ENCODE measurements at regions not wholly inside any gene's neighbourhood (a gene's known extent, or its start where the extent isn't known, plus 50 kb on each side); places are given as distances from the start of the nearest gene placed in this dataset.
"Not testable (repeated sequence)": the region's sequence is repeated elsewhere in the genome, so short reads cannot be mapped to it uniquely, and the experiment has no call there.

DNA sequence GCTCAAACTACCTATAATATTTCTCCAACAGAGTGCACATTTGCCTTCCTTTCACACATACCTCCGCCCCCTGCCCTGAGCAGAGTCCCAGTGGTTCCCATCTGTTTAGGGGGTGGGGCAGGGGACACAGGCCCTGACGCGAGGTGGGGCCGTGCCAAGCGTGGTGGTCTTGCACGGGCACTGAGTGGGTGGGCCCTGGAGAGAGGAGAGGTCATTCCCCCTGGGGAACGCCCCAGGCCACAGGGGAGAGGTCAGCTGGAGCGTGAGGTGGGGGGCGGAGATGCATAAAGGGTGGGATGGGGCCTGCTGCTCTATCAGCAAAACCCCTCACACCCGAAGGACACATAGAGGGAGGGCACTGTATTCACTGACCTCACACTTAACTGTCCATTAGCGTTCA lies 441.9 kb downstream of the TMEM121 start:
- no peaks in the 10 kb centered on the region for H3K9me3 ChIP-seq
- H3K36me3 ChIP-seq, result no peaks in the 10 kb centered on the region
- intact Hi-C loops (cut with DNase I), result no loop called here
- H3K4me3 ChIP-seq, result no peak overlapping the region
- no peak for TF ChIP-seq POLR2A (IDR thresholded peaks at IDR 0.05)
- TF ChIP-seq, protein P1, sequence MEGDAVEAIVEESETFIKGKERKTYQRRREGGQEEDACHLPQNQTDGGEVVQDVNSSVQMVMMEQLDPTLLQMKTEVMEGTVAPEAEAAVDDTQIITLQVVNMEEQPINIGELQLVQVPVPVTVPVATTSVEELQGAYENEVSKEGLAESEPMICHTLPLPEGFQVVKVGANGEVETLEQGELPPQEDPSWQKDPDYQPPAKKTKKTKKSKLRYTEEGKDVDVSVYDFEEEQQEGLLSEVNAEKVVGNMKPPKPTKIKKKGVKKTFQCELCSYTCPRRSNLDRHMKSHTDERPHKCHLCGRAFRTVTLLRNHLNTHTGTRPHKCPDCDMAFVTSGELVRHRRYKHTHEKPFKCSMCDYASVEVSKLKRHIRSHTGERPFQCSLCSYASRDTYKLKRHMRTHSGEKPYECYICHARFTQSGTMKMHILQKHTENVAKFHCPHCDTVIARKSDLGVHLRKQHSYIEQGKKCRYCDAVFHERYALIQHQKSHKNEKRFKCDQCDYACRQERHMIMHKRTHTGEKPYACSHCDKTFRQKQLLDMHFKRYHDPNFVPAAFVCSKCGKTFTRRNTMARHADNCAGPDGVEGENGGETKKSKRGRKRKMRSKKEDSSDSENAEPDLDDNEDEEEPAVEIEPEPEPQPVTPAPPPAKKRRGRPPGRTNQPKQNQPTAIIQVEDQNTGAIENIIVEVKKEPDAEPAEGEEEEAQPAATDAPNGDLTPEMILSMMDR (IDR thresholded peaks at IDR 0.05), result no peak
- H3K4me1 ChIP-seq, result no peaks in the 10 kb centered on the region
- DNase-seq (no peak), ATAC-seq (no peak)
- H3K27me3 ChIP-seq, result peaks cover 0 to 13% (median 0%) of the 10 kb centered on the region in 9 donors
- no peak overlapping the region for H3K27ac ChIP-seq
- WGBS, 4 donors, result 63 to 72% (median 71%) methylated on average over 11 of the region's 11 CpGs

DNA sequence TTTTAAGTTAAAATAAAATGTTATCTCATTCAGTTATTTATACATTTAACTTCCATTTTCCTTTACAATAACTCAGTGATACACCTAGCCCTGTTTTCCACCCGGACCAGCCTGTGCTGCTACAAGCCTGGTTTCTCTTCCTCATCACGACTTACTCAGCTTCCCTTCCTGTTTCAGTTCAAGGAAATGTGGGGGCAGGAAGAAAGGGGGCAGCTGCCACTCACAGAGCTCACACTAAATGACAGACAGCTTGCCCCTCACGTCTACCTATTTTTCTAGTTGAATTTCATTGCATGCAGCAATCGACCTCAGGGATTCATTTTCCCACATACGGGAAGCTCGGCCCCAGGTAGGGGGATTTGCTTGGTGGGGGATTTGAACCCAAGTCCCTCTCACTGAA lies 442.6 kb downstream of the TMEM121 start:
- H3K27ac ChIP-seq; DNase-seq; H3K36me3 ChIP-seq; intact Hi-C loops (cut with DNase I); ATAC-seq; H3K4me1 ChIP-seq; H3K4me3 ChIP-seq; H3K9me3 ChIP-seq: not testable (repeated sequence)
- WGBS, 4 donors, result 52 to 55% (median 54%) methylated on average over 6 of the region's 6 CpGs
- H3K27me3 ChIP-seq, result peaks cover 0 to 20% (median 0%) of the 10 kb centered on the region in 9 donors

DNA sequence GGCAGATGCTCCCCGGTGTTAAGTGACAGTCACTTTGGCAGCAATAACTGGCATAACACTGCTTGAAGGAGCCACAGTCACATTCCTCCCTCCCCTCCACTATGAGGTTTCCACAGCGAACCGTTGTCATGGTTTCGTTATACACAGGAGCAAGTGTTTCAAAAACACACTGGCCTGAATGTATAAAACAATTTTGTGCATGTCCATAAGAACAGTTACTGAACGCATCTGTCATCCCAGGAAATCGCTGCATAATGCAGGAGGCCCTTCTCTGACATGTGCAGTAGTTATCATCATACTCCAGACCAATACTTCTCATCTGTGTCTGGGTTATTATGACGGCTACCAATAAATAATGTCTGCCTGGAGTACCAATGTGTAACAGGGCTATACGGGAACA lies 444.4 kb downstream of the TMEM121 start:
- WGBS, 4 donors, result 82 to 90% (median 84%) methylated on average over 7 to 8 of the region's 8 CpGs
- H3K27me3 ChIP-seq, result peaks cover 0 to 30% (median 0%) of the 10 kb centered on the region in 9 donors
- not testable (repeated sequence) for ATAC-seq

DNA sequence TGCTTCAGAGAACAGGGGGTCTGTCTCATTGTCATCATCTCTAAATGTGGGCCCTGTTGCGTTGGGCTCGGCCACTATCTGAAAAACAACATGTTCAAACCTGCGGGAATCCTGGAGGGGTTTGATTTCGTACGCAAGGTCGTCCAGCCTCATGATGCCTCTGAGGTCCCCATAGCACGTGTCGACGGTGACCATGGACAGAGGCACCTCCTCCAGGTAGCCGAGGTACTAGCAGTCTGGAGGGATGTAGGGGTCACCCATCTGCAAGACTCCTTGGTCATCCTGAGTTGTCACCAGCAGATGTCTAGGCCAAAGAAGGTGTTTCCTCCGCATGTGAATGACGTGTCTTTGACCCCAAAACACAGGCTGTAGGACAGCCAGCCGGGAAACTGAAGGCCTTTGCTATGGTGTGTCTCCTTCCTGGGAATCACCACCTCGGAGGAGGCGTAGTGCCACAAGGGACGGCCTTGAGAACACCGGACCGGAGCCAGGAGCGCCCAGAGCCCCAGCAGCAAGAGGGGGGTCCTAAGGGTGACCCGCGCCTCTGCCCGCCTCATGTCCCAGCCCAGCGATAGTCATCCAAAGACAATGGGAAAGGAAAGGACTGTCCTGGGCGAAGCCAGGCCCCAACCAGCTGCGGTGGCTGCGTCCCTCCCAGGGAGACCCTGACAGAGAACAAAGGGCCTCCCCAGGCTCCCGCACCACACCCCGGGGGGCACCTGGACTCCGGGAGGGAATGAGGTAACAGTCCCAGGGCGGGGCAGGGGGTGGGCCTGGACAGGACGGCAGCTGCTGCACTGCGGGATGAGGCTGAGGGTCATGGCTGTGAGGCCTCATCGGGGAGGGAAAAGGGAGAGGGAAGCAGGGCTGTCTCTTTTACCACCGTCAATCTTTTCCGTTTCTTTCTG lies 445.5 kb downstream of the TMEM121 start:
- intact Hi-C loops (cut with DNase I), result no loop called here
- DNase-seq, result no peak
- Histone ChIP-seq H3K36me3 (no peaks in the 10 kb centered on the region), H3K9me3 (no peaks in the 10 kb centered on the region), H3K27me3 (peaks cover 0 to 31% (median 2%) of the 10 kb centered on the region in 9 donors), H3K27ac (no peak overlapping the region), H3K4me3 (no peak overlapping the region), H3K4me1 (no peaks in the 10 kb centered on the region)
- WGBS, 4 donors, result 81 to 84% (median 83%) methylated on average over 24 to 35 of the region's 35 CpGs
- TF ChIP-seq, protein P1 (IDR thresholded peaks at IDR 0.05), result no peak
- TF ChIP-seq POLR2A (IDR thresholded peaks at IDR 0.05), result no peak
- ATAC-seq, result no peak

More for the DNA sequence above, 444.4 kb downstream of the TMEM121 start:
- H3K36me3 ChIP-seq; H3K27ac ChIP-seq; H3K9me3 ChIP-seq; intact Hi-C loops (cut with DNase I); DNase-seq; H3K4me3 ChIP-seq; H3K4me1 ChIP-seq: not testable (repeated sequence)

DNA sequence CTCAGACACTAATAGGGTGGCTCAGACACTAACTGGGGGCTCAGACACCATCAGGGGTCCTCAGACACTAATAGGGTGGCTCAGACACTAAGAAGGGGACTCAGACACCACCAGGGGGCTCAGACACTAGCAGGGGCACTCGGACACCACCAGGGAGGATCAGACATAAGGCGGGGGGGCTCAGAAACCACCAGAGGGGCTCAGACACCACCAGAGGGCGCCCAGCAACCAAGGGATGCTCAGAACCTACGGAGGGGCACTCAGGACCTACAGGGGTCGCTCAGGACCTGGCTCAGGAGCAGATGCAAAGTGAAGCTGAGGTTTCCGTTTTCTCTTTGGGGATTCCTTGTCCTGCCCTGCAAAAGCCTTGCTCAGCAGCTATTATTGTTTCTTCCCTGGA lies 448.5 kb downstream of the TMEM121 start:
- Histone ChIP-seq H3K27ac (no peak overlapping the region), H3K27me3 (peaks cover 0 to 21% (median 0%) of the 10 kb centered on the region in 9 donors), H3K4me3 (no peak overlapping the region), H3K36me3 (no peaks in the 10 kb centered on the region), H3K4me1 (no peaks in the 10 kb centered on the region), H3K9me3 (no peaks in the 10 kb centered on the region)
- 25 to 37% (median 33%) methylated on average over 6 of the region's 6 CpGs for WGBS, 4 donors
- DNase-seq, result no peak
- intact Hi-C loops (cut with DNase I), result no loop called here
- no peak for ATAC-seq
- no peak for TF ChIP-seq POLR2A (IDR thresholded peaks at IDR 0.05)
- TF ChIP-seq, protein P1 (IDR thresholded peaks at IDR 0.05), result peak in 2 of 12 donors; percentile 20 to 22

Data from heart left ventricle (tissue), 16 donors.